ENCODE measurements at regions not wholly inside any gene's neighbourhood (a gene's known extent, or its start where the extent isn't known, plus 50 kb on each side); places are given as distances from the start of the nearest gene placed in this dataset.

DNA sequence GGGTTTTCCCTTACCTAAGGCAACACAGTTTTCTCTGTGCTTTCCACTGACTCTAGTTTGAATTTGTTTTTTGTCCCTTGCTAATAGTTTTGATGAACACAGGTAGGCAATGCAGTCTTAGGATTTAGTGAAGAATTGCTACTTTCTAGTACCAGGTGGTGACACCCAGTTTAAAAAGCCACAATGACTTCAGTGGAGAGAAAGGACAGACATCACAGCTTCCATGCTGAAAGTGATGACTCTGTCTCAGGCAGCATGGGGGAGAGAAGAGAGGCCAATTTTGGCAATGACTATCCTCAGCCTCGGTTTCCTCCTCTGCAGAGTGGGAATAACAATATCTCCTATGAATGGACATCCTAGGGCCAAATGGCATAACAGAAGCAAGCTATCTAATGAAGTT is 118.8 kb downstream of the AXIN2 start:
- H3K9me2 ChIP-seq (ENCODE audit: insufficient read depth) = peaks cover 16% of the 10 kb centered on the region; the same call in 1 of the 2 replicates
- H3K27ac Mint-ChIP-seq = no peak overlapping the region
- TF ChIP-seq, protein P1, sequence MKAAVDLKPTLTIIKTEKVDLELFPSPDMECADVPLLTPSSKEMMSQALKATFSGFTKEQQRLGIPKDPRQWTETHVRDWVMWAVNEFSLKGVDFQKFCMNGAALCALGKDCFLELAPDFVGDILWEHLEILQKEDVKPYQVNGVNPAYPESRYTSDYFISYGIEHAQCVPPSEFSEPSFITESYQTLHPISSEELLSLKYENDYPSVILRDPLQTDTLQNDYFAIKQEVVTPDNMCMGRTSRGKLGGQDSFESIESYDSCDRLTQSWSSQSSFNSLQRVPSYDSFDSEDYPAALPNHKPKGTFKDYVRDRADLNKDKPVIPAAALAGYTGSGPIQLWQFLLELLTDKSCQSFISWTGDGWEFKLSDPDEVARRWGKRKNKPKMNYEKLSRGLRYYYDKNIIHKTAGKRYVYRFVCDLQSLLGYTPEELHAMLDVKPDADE (IDR thresholded peaks at IDR 0.05) = no peak
- TF ChIP-seq, protein P2, sequence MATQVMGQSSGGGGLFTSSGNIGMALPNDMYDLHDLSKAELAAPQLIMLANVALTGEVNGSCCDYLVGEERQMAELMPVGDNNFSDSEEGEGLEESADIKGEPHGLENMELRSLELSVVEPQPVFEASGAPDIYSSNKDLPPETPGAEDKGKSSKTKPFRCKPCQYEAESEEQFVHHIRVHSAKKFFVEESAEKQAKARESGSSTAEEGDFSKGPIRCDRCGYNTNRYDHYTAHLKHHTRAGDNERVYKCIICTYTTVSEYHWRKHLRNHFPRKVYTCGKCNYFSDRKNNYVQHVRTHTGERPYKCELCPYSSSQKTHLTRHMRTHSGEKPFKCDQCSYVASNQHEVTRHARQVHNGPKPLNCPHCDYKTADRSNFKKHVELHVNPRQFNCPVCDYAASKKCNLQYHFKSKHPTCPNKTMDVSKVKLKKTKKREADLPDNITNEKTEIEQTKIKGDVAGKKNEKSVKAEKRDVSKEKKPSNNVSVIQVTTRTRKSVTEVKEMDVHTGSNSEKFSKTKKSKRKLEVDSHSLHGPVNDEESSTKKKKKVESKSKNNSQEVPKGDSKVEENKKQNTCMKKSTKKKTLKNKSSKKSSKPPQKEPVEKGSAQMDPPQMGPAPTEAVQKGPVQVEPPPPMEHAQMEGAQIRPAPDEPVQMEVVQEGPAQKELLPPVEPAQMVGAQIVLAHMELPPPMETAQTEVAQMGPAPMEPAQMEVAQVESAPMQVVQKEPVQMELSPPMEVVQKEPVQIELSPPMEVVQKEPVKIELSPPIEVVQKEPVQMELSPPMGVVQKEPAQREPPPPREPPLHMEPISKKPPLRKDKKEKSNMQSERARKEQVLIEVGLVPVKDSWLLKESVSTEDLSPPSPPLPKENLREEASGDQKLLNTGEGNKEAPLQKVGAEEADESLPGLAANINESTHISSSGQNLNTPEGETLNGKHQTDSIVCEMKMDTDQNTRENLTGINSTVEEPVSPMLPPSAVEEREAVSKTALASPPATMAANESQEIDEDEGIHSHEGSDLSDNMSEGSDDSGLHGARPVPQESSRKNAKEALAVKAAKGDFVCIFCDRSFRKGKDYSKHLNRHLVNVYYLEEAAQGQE (IDR thresholded peaks at IDR 0.05; ENCODE audit: unreplicated experiment) = no peak
- no peak for TF ChIP-seq JUNB (IDR thresholded peaks at IDR 0.05; ENCODE audit: unreplicated experiment)
- no peak for TF ChIP-seq STAT1 (IDR thresholded peaks at IDR 0.05; ENCODE audit: unreplicated experiment)
- TF ChIP-seq, protein P3, sequence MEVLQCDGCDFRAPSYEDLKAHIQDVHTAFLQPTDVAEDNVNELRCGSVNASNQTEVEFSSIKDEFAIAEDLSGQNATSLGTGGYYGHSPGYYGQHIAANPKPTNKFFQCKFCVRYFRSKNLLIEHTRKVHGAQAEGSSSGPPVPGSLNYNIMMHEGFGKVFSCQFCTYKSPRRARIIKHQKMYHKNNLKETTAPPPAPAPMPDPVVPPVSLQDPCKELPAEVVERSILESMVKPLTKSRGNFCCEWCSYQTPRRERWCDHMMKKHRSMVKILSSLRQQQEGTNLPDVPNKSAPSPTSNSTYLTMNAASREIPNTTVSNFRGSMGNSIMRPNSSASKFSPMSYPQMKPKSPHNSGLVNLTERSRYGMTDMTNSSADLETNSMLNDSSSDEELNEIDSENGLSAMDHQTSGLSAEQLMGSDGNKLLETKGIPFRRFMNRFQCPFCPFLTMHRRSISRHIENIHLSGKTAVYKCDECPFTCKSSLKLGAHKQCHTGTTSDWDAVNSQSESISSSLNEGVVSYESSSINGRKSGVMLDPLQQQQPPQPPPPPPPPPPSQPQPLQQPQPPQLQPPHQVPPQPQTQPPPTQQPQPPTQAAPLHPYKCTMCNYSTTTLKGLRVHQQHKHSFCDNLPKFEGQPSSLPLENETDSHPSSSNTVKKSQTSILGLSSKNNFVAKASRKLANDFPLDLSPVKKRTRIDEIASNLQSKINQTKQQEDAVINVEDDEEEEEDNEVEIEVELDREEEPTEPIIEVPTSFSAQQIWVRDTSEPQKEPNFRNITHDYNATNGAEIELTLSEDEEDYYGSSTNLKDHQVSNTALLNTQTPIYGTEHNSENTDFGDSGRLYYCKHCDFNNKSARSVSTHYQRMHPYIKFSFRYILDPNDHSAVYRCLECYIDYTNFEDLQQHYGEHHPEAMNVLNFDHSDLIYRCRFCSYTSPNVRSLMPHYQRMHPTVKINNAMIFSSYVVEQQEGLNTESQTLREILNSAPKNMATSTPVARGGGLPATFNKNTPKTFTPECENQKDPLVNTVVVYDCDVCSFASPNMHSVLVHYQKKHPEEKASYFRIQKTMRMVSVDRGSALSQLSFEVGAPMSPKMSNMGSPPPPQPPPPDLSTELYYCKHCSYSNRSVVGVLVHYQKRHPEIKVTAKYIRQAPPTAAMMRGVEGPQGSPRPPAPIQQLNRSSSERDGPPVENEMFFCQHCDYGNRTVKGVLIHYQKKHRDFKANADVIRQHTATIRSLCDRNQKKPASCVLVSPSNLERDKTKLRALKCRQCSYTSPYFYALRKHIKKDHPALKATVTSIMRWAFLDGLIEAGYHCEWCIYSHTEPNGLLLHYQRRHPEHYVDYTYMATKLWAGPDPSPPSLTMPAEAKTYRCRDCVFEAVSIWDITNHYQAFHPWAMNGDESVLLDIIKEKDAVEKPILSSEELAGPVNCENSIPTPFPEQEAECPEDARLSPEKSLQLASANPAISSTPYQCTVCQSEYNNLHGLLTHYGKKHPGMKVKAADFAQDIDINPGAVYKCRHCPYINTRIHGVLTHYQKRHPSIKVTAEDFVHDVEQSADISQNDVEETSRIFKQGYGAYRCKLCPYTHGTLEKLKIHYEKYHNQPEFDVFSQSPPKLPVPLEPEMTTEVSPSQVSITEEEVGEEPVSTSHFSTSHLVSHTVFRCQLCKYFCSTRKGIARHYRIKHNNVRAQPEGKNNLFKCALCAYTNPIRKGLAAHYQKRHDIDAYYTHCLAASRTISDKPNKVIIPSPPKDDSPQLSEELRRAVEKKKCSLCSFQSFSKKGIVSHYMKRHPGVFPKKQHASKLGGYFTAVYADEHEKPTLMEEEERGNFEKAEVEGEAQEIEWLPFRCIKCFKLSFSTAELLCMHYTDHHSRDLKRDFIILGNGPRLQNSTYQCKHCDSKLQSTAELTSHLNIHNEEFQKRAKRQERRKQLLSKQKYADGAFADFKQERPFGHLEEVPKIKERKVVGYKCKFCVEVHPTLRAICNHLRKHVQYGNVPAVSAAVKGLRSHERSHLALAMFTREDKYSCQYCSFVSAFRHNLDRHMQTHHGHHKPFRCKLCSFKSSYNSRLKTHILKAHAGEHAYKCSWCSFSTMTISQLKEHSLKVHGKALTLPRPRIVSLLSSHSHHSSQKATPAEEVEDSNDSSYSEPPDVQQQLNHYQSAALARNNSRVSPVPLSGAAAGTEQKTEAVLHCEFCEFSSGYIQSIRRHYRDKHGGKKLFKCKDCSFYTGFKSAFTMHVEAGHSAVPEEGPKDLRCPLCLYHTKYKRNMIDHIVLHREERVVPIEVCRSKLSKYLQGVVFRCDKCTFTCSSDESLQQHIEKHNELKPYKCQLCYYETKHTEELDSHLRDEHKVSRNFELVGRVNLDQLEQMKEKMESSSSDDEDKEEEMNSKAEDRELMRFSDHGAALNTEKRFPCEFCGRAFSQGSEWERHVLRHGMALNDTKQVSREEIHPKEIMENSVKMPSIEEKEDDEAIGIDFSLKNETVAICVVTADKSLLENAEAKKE (CRISPR knock-in tag; IDR thresholded peaks at IDR 0.05) = no peak
- no peak for TF ChIP-seq EZH2phosphoT487 (IDR thresholded peaks at IDR 0.05; ENCODE audit: unreplicated experiment)
- no peak for TF ChIP-seq CREB1 (CRISPR knock-in tag; IDR thresholded peaks at IDR 0.05; ENCODE audit: low read depth)
- no peak for TF ChIP-seq NANOG (IDR thresholded peaks at IDR 0.05; ENCODE audit: borderline replicate concordance)
- TF ChIP-seq POLR2AphosphoS5 (IDR thresholded peaks at IDR 0.05; ENCODE audit: low read depth) = no peak
- TF ChIP-seq ZNF114 (CRISPR knock-in tag; IDR thresholded peaks at IDR 0.05) = no peak
- ATAC-seq (no peak), DNase-seq (ENCODE audit: low spot score) (no peak)
- no peak overlapping the region for H3K27ac ChIP-seq (ENCODE audit: low read depth)
- no peak overlapping the region for H3K4me2 ChIP-seq
- peaks cover 4% of the 10 kb centered on the region for H3K27me3 Mint-ChIP-seq (ENCODE audit: insufficient read depth, low read depth, poor library complexity)
- H3K27me3 ChIP-seq (ENCODE audit: insufficient read depth) = no peaks in the 10 kb centered on the region
- no peaks in the 10 kb centered on the region; the same call in 2 of the 3 replicates for H3K36me3 Mint-ChIP-seq (ENCODE audit: low read depth)
- no peaks in the 10 kb centered on the region for H3K79me2 ChIP-seq (replicated peaks; ENCODE audit: insufficient read depth)
- H3K36me3 ChIP-seq (ENCODE audit: insufficient read depth) = no peaks in the 10 kb centered on the region
- H3F3A ChIP-seq (replicated peaks; ENCODE audit: low read depth) = no peaks in the 10 kb centered on the region
- H3K4me1 ChIP-seq (ENCODE audit: insufficient read depth) = no peaks in the 10 kb centered on the region
- no peaks in the 10 kb centered on the region for H4K20me1 ChIP-seq (replicated peaks; ENCODE audit: insufficient read depth)
- no peak overlapping the region for H2AFZ ChIP-seq
- no peaks in the 10 kb centered on the region; the same call in 2 of the 3 replicates for H3K9me3 Mint-ChIP-seq
- no peak overlapping the region for H3K4me3 ChIP-seq
- H3K4me3 Mint-ChIP-seq = no peak overlapping the region
- H3K4me1 Mint-ChIP-seq = peaks cover 5% of the 10 kb centered on the region; the same call in 2 of the 3 replicates
